HG03060 (cell line): ENCODE measurements at regions not wholly inside any gene's neighbourhood (a gene's known extent, or its start where the extent isn't known, plus 50 kb on each side); places are given as distances from the start of the nearest gene placed in this dataset.

Experiments used
- ATAC-seq: cut with Tn5 transposase; IDR thresholded peaks from one replicate; pipeline ENCODE4 v1.9.1; 2021; ENCODE audit warnings: low read depth, moderate number of reproducible peaks; ENCODE audit not compliant: unreplicated experiment

- ATAC-seq = no peak
Measured at GRCh38 chr18:2482706-2483475, 88.4 kb downstream of the METTL4 start.

- no peak for ATAC-seq
Measured at GRCh38 chr18:2485983-2486382, 85.3 kb downstream of the METTL4 start.

- no peak for ATAC-seq
Measured at GRCh38 chr18:2486426-2486825, 84.9 kb downstream of the METTL4 start.
